ENCODE measurements at regions not wholly inside any gene's neighbourhood (a gene's known extent, or its start where the extent isn't known, plus 50 kb on each side); places are given as distances from the start of the nearest gene placed in this dataset.

GRCh38 chr14:98093111-98093510, 1178.9 kb downstream of the BCL11B start:
- DNase-seq, result no peak

DNA sequence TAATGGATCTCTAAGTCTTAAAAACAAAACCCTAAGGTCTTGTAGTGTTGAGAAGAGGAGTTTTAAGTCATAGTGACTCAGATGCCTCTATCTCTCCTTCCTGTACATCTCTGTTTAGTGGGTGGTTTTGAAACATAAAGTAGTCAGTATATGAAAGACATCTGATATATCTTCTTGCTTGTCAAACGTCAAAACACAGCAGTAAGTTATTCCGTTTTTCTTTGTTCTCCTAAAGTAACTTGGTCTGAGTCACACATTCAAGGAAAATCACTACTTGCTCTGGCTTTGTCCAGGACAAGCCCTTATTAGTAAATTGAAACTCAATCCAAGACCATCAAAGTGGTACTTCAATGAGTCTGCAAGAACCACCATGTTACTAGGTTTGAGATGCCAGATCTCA, 1172.5 kb downstream of the BCL11B start:
- no peak for DNase-seq

DNA sequence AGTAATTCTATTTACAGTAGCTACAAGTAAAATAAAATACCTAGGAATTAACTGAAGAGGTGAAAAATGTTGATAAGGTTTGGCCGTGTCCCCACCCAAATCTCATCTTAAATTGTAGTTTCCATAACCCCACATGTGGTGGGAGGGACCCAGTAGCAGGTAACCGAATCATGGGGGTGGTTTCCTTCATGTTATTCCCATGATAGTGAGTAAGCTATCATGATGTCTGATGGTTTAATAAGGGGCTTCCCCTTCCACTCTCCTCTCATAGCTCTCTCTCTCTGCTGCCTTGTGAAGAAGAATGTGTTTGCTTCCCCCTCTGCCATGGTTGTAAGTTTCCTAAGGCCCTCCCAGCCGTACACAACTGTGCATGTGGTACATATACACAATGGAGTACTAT, 1170.7 kb downstream of the BCL11B start:
- peak; percentile 45 for DNase-seq

- peak; percentile 11 for DNase-seq
Observed at GRCh38 chr14:98103705-98104104, 1168.3 kb downstream of the BCL11B start.

DNA sequence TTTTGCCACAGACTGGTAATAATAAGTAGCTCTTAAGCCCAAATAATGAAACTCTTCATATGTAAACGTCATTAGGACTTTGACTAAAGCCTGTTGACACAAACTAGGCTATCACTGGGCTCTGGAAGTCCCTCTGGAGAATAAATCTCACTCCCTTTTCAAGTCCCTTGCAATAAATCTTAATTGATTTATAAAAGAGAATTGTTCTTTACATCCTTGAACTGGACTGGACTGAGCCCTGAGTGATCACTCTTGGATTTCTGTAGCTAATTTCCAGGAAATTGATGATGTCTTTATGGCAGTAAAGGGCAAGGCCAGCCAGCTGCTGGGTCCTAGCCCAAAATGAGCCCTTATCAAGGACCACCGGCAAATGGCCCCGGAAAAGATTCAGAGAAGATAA, 1162.7 kb downstream of the BCL11B start:
- DNase-seq, result no peak

GRCh38 chr14:98112194-98112780, 1159.7 kb downstream of the BCL11B start:
- DNase-seq, result no peak

GRCh38 chr14:98114122-98114895, 1157.7 kb downstream of the BCL11B start:
- no peak for DNase-seq

GRCh38 chr14:98114946-98115345, 1157.1 kb downstream of the BCL11B start:
- DNase-seq, result no peak

DNA sequence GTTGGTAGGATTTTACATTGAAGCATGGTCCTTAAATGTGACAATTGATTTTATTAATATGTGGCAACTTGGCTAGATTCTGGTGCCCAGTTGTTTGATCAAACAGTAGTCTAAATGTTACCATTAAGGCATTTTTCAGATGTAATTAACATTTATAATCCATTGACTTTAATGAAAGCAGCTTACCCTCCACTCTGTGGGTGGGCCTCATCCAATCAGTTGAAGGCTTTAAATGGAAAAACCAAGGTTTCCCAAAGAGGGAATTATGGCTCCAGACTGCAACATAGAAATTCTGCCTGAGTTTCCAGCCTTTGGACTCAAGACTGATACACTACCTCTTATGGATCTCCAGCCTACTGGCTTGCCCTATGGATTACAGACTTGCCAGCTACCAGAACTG, 1153.2 kb downstream of the BCL11B start:
- DNase-seq, result no peak

- no peak for DNase-seq
Observed at GRCh38 chr14:98119739-98120138, 1152.3 kb downstream of the BCL11B start.

DNA sequence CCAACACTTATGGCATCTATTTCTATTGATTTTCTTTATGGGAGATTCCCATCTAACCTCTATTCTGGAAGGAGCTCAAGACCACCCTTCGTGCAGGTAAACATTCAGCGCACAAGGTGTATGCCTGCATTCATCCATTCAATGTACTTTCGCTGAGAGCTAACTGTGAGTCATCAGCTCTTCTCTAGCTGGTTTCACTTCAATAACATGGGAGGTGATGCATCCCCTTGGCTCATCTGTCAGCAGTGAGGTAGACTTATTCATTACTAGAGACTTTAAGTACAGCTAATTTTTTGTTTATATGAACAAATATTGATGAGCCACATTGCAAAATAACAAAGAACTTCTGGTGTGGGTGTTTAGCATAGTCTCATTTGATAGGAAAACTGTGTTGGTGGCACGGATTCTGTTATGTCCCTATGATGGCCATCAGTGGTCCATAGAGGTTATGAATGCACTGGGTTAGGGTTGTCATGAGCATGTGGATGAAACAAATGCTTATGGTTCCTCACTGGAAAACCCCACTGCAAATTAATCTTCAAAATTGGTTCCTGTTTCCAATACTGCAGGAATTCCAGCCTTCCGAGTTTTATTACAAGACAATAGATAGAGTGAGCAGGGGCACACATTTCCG, 1151.0 kb downstream of the BCL11B start:
- peak; percentile 46 for DNase-seq

GRCh38 chr14:98122527-98122926, 1149.5 kb downstream of the BCL11B start:
- no peak for DNase-seq

DNA sequence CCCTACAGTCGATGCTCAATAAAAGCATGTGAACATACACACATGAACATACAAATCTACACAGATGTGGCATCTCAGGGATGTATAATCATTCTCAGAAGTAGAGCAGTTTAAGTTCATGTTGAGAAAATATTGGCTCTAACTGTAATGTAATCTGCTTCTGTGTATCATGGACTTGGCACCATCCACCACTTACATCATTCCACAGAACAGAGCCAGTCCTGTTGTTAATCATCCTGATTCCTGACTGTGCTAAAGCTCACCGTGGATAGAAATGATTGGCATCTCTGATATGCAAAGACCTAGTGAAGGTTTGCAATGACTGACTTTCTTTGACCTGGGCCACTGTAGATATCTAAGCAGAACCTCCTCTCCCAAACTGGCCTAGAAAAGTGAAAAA, 1141.3 kb downstream of the BCL11B start:
- DNase-seq, result no peak

GRCh38 chr14:98131406-98131805, 1140.6 kb downstream of the BCL11B start:
- no peak for DNase-seq

DNA sequence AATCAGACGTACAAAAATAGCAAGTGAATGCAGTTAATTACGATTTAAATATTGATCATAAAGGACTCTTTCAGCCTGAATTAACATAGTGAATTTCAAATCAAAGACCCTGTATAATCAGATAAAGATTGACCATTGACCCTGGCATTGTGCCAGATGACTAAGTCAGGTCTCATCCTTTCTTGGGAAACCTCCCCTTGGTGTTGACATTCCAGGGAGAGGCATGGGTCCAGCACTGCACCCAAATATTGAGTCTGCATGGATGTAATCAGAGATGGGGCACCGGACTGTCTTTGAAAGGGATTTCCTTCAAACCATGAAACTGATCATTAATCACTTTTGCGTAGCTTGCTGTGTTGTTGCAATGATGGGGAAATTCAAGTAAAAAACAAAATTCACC, 1138.2 kb downstream of the BCL11B start:
- DNase-seq, result no peak

- DNase-seq, result peak; percentile 29
Observed at GRCh38 chr14:98136012-98136789, 1135.8 kb downstream of the BCL11B start.

DNA sequence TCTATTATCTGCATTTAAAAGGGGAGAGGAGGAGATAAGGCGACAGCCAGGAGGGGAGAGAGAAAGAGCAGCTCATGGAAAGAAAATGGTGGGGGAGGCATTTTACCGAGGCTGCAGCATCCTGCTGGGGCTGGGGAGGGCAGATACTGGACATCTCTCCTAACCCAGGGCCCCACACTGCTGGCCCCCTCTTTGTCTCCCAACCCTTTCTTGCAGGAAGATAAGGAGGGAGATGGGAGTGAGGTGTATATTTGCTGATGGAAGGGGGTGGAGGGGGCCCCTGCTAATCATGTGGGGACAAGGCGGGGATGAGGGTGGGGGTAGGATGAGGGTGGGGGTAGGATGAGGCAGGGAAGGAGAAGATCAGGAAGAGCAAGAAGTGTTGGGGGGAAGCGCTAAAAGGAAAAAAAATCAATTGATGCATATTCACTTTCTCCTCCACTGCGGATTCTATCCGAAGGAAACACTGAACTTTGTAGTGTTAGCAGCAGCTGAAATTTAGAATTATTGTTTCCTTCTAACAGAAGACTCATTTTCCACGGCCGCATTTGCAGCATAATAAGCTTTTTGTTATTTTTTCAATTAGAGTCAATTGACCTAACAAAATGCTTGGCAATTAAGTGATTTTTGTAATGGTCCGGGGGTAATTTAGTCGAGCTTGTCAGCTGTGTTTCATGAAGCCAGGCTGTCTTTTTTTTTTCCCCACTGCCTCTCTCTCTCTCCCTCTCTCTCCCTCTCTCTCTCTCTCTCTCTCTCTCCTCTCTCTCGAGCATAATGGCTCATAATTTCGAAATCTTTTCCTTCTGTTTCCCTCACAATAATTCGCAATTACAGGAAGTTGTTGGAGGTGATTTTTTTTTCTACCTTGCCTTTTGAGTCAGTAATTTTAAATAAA, 1134.6 kb downstream of the BCL11B start:
- DNase-seq, result no peak

GRCh38 chr14:98138666-98139065, 1133.3 kb downstream of the BCL11B start:
- DNase-seq, result peak; percentile 79

GRCh38 chr14:98140862-98141530, 1131.0 kb downstream of the BCL11B start:
- no peak for DNase-seq

DNA sequence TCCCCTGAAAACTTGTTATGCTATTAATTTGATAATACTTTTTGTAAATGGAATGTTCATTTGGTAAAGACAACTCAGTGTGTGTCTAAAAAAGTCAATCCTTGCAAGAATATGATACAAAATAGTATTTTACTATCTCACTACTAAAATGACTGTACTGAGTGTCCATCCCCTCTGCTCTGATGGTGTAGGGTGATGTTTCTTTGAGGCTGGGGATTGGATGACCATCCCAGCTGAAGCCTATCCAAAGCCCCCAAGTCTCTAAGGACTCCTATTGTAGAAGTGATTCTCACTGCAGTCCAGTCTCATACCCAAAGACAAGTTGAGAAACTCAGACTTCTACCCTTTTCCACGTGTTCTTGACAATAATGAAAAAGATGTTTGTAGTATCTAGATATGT, 1128.4 kb downstream of the BCL11B start:
- DNase-seq, result no peak

- DNase-seq, result no peak
Observed at GRCh38 chr14:98144964-98145363, 1127.0 kb downstream of the BCL11B start.

- DNase-seq, result no peak
Observed at GRCh38 chr14:98146416-98146815, 1125.6 kb downstream of the BCL11B start.

Measured in stimulated activated CD4-positive, alpha-beta T cell treated with anti-CD3 and anti-CD28 coated beads, Interleukin-4, amount 100 ng/mL, for 24 hours (primary cell).